ENCODE measurements at regions not wholly inside any gene's neighbourhood (a gene's known extent, or its start where the extent isn't known, plus 50 kb on each side); places are given as distances from the start of the nearest gene placed in this dataset.
"Not testable (repeated sequence)": the region's sequence is repeated elsewhere in the genome, so short reads cannot be mapped to it uniquely, and the experiment has no call there.

GRCh38 chr4:37749398-37749988, 63.3 kb upstream of the RELL1 start:
- peaks cover 10% of the 10 kb centered on the region for H3K9me3 Mint-ChIP-seq

DNA sequence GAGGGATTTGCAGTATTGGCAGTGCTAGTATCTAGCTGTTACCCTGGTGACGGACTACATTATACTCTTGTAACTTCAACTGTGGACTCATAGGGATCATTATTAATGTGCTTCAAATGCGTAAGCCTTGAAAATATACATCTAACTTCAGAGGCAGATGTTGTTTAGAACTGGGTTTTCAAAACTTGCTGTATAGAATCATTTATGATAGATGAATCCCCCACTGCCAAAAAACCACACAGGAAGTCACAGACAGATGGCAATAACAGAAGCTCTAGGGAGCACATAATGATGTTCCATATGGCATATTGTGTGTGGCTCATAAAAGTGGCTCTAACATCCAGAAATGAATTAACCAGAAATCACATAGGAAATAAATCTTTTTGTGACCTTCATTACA, 62.3 kb upstream of the RELL1 start:
- Mint-ChIP-seq H3K27me3 (ENCODE audit: low read depth) (peaks cover 3% of the 10 kb centered on the region), H3K27ac (no peak overlapping the region), H3K9me3 (peaks cover 10% of the 10 kb centered on the region), H3K36me3 (ENCODE audit: low read depth) (no peaks in the 10 kb centered on the region), H3K4me3 (no peak overlapping the region), H3K4me1 (ENCODE audit: low read depth) (no peaks in the 10 kb centered on the region)

More at GRCh38 chr4:37749398-37749988, 63.3 kb upstream of the RELL1 start:
- Mint-ChIP-seq H3K4me1 (ENCODE audit: low read depth) (peaks cover 5% of the 10 kb centered on the region), H3K27me3 (ENCODE audit: low read depth) (peaks cover 3% of the 10 kb centered on the region), H3K27ac (no peak overlapping the region), H3K36me3 (ENCODE audit: low read depth) (no peaks in the 10 kb centered on the region), H3K4me3 (no peak overlapping the region)

GRCh38 chr4:37747772-37748330, 61.7 kb upstream of the RELL1 start:
- Mint-ChIP-seq H3K27me3 (ENCODE audit: low read depth) (peaks cover 3% of the 10 kb centered on the region), H3K27ac (no peak overlapping the region), H3K36me3 (ENCODE audit: low read depth) (no peaks in the 10 kb centered on the region), H3K4me1 (ENCODE audit: low read depth) (no peaks in the 10 kb centered on the region), H3K4me3 (no peak overlapping the region), H3K9me3 (peaks cover 10% of the 10 kb centered on the region)

- not testable (repeated sequence) for H3K36me3 Mint-ChIP-seq (ENCODE audit: low read depth); H3K4me1 Mint-ChIP-seq (ENCODE audit: low read depth); H3K27me3 Mint-ChIP-seq (ENCODE audit: low read depth); H3K4me3 Mint-ChIP-seq; H3K27ac Mint-ChIP-seq
- peaks cover 10% of the 10 kb centered on the region for H3K9me3 Mint-ChIP-seq
These were observed 60.7 kb upstream of the RELL1 start for GRCh38 chr4:37746852-37747251.

DNA sequence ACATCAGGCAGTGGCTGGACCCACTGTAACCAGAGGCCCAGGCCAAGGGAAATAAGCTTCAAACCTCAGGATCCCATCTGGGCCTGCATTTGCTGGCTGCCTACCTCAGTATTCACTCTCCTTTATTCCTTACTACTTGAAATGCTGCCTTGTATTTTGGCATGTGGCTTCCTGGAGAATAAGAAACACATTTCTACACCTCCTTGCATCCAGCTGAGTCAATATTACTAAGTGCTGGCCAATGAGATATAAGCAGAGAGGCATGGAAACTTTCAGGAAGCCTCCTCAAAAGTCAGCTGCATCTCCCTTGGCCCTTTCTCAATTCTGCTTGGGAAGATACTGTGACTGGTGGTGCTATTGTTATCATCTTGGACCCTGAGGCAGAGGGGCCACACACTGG, 59.8 kb upstream of the RELL1 start:
- Mint-ChIP-seq H3K4me3 (no peak overlapping the region), H3K9me3 (peaks cover 10% of the 10 kb centered on the region), H3K4me1 (ENCODE audit: low read depth) (no peaks in the 10 kb centered on the region), H3K27ac (no peak overlapping the region), H3K27me3 (ENCODE audit: low read depth) (peaks cover 3% of the 10 kb centered on the region), H3K36me3 (ENCODE audit: low read depth) (no peaks in the 10 kb centered on the region)

- Mint-ChIP-seq H3K4me3 (no peak overlapping the region), H3K9me3 (peaks cover 5% of the 10 kb centered on the region), H3K27me3 (ENCODE audit: low read depth) (peaks cover 9% of the 10 kb centered on the region)
These were observed 56.0 kb upstream of the RELL1 start for GRCh38 chr4:37742149-37742548.

GRCh38 chr4:37741564-37741963, 55.4 kb upstream of the RELL1 start:
- Mint-ChIP-seq H3K27ac (no peak overlapping the region), H3K4me1 (ENCODE audit: low read depth) (no peaks in the 10 kb centered on the region)

More at GRCh38 chr4:37742149-37742548, 56.0 kb upstream of the RELL1 start:
- Mint-ChIP-seq H3K4me1 (ENCODE audit: low read depth) (no peaks in the 10 kb centered on the region), H3K27ac (no peak overlapping the region), H3K36me3 (ENCODE audit: low read depth) (no peaks in the 10 kb centered on the region)

DNA sequence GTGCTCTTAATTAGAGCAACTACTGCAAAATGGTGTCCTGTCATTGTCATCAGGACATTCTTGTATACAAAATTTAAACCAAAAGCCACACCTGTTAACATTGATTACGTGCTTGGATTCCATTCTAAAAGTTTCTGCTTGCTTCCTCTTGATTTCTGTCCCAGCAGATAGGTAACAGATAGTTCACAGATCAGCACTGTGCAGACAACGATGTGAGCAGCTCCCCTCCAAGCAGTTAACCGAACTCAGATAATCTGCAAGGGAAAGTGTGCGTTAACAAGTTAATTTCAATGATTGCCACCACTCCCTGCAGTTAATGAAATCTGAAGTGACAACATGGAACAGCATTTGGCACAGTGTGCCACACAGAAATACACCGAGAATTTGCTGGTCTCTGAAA, 54.4 kb upstream of the RELL1 start:
- no peak overlapping the region for H3K4me3 Mint-ChIP-seq
- peaks cover 9% of the 10 kb centered on the region for H3K27me3 Mint-ChIP-seq (ENCODE audit: low read depth)
- no peaks in the 10 kb centered on the region for H3K4me1 Mint-ChIP-seq (ENCODE audit: low read depth)
- no peak overlapping the region for H3K27ac Mint-ChIP-seq
- H3K9me3 Mint-ChIP-seq, result no peaks in the 10 kb centered on the region
- no peaks in the 10 kb centered on the region for H3K36me3 Mint-ChIP-seq (ENCODE audit: low read depth)

More at GRCh38 chr4:37741564-37741963, 55.4 kb upstream of the RELL1 start:
- no peaks in the 10 kb centered on the region for H3K9me3 Mint-ChIP-seq
- peaks cover 9% of the 10 kb centered on the region for H3K27me3 Mint-ChIP-seq (ENCODE audit: low read depth)
- H3K4me3 Mint-ChIP-seq, result no peak overlapping the region
- no peaks in the 10 kb centered on the region for H3K36me3 Mint-ChIP-seq (ENCODE audit: low read depth)

- peaks cover 9% of the 10 kb centered on the region for H3K27me3 Mint-ChIP-seq (ENCODE audit: low read depth)
- H3K4me1 Mint-ChIP-seq (ENCODE audit: low read depth), result peaks cover 2% of the 10 kb centered on the region
- no peaks in the 10 kb centered on the region for H3K36me3 Mint-ChIP-seq (ENCODE audit: low read depth)
- H3K9me3 Mint-ChIP-seq, result no peaks in the 10 kb centered on the region
- H3K27ac Mint-ChIP-seq, result no peak overlapping the region
- H3K4me3 Mint-ChIP-seq, result no peak overlapping the region
These were observed 51.3 kb upstream of the RELL1 start for GRCh38 chr4:37737466-37737865.
